GM18907 (cell line): ENCODE measurements at regions not wholly inside any gene's neighbourhood (a gene's known extent, or its start where the extent isn't known, plus 50 kb on each side); places are given as distances from the start of the nearest gene placed in this dataset.
"Not testable (repeated sequence)": the region's sequence is repeated elsewhere in the genome, so short reads cannot be mapped to it uniquely, and the experiment has no call there.

Experiments used
- ATAC-seq: cut with Tn5 transposase; IDR thresholded peaks from one replicate; pipeline ENCODE4 v1.9.1; 2021; ENCODE audit warnings: mild to moderate bottlenecking, moderate library complexity; ENCODE audit not compliant: unreplicated experiment

GRCh38 chr10:131018886-131019500 lies 292.5 kb downstream of the TCERG1L start:
- ATAC-seq, result no peak

- ATAC-seq, result no peak
These were observed 291.8 kb downstream of the TCERG1L start for GRCh38 chr10:131019696-131020095.

DNA sequence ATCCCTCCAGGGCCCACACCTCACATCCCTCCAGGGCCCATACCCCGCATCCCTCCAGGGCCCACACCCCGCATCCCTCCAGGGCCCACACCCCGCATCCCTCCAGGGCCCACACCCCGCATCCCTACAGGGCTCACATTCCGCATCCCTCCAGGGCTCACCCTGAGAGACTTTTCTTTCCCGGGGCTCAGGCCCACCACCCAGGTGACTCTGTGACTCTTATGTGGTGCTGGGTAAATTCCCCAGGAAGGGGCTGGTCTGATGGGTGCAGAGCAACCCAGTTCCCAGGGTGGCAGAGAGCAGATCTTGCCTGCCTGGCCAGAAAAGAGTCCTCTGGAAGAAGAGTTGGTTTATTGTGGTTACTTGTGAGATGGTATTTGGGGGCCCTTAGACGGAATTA lies 290.7 kb downstream of the TCERG1L start:
- ATAC-seq, result no peak

- no peak for ATAC-seq
These were observed 290.1 kb downstream of the TCERG1L start for GRCh38 chr10:131021246-131021895.

DNA sequence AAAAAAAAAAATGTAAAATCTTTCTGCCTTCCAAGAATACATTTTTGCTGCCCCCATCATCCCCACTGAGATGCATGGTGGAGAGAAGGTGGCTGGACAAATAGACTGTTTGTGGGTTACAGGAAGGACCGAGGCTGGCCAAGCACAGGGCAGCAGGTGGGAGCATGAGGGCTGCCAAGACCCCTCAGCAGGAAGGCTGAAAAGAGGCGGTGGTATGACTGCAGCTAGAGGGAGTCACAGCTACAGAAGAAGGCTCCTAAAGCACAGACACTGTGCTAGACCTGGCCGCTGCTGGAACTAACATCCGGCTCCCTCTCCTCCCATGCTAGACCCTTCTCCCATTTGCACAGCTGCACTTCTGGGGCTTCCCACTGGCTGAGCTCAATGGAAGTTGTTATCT lies 289.6 kb downstream of the TCERG1L start:
- ATAC-seq, result no peak

GRCh38 chr10:131022369-131022768 lies 289.2 kb downstream of the TCERG1L start:
- no peak for ATAC-seq

DNA sequence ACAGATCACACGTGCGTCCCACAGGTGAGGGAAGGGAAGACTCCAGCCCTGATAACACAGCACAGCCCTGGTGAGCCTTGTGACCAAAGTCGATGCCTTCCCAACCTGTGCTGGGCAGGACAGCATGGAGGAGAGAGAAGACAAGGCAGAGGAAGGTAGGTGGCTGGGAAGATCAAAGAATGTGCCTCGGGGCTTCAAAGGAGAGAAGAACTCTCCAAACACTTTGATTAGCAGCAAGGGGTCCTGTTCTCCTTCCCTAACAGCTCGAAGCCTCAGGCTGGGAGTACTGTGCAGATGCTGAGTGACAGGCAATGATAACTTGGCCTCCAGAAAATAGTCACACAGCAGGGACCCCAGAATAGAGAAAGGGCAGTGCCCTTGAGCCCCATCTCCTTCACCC lies 288.5 kb downstream of the TCERG1L start:
- no peak for ATAC-seq

- ATAC-seq, result no peak
These were observed 287.0 kb downstream of the TCERG1L start for GRCh38 chr10:131024259-131025131.

DNA sequence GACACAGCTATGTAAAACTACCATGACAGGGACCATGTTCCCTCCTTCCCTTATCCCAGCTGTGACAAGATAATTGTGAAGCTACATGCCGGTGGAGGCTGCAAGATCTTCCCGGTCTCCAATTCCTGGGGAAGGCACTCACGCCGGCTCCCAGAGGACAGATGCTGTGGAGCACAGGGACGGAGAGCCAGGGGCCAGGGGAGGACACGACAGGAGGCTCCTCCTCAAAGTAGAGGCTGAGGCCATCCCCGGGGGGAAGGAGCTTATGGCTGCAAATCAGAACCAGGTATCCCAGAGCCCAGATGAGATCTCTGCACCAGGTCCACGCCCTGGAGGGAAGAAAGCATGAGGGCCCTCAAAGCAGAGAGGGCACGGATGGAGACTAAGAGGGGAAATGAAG lies 286.2 kb downstream of the TCERG1L start:
- ATAC-seq, result no peak

DNA sequence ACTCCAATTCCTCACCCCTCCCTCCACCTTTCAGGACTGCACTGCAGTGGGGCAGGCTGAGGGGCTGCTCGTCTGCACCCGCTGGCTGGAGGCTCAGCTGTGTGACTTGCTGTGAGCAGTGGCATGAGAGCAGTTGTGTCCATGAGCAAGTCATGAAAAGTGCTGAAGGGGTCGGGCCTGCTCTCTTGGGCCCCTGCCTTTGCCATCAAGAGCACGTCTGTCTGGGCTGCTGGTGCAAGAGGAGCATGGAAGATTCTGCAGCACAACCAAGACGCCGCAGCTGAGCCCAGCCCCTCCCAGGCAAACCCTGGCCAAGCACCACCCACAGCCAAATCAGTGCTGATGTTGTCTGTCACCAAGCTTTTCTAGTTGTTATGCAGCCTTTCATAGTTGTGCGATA lies 284.3 kb downstream of the TCERG1L start:
- no peak for ATAC-seq

- no peak for ATAC-seq
These were observed 280.2 kb downstream of the TCERG1L start for GRCh38 chr10:131031346-131031745.

DNA sequence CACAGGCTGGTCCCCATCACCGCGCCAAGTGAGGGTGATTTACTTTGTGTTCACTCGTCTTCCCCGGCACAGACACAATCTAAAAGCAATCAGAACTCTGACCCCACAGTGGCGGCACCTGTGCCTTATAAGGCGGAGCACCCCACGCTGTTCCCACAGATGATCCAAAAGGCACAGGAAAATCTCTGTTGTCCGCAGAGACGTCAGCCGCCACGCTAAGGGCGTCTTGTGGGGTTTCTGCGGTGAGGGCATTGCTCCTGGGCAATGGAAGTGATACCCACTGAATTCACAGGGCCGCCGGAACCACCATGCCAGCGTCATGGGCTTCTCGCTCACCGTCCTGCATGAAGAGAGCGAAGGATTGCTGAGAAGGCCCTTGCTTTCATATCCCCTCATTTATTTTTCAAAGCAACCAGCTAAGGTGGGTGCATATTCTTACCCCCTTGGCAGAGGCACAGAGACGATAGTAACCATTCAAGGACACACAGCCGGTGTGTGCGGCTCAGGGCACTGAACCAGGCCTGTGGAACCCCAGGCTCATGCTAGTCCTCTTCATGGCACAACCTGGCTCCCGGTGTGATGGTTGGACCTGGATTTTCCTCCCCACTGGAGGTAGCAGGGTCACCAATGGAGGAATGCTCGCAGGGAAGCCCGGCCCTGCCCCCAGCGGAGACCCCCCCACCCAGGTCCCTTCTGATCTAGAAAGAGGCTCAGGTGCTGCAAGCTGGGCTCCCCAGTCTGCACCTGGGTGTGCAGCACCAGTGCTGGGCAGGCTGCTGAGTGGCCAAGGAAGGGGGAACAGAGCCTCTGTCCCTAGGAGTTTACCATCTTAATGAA lies 279.0 kb downstream of the TCERG1L start:
- no peak for ATAC-seq

DNA sequence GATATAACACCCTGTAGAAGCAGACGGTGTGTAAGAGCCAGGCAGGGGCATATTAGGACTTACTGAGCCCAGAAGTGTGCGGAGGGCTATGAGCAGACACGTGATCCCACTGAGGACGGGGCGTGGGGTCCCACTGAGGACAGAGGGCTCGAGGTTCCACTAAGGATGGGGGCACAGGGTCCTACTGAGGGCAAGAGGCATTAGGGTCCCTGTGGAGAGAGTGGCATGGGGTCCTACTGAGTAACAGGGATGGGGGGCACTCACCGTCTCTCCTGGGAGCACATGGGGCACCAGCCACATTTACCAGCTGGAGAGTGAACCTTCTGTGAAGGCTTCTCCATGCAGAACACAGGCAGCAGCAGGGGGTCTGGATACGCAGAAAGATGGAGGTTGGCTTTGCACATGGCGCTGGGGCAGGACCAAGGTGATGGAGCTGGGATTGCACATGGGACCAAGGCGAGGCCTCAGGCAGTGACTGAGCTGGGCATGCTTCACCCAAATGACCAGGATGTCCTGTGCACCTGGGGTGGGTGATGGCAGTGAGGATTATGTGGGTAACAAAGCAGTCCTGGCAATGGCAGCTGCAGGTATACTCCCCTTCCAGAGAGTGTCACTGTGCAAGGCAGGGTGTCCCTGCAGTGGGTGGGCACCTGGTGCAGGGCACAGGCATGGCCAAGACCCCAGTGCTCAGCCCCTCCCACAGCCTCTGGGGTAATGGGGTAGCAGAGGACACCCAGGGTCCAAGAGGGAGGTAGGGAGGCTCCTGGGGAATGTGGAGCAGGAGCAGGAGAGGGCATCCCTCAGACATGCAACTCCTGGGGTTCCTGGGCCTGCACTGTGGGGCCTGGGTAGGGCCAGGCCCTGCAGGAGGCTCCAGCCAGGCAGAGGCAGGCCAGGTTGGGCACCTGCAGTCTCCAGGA lies 278.1 kb downstream of the TCERG1L start:
- ATAC-seq, result no peak

- ATAC-seq, result no peak
These were observed 277.1 kb downstream of the TCERG1L start for GRCh38 chr10:131034451-131034850.

- ATAC-seq, result no peak
These were observed 275.7 kb downstream of the TCERG1L start for GRCh38 chr10:131035779-131036178.

GRCh38 chr10:131038056-131038455 lies 273.5 kb downstream of the TCERG1L start:
- no peak for ATAC-seq

DNA sequence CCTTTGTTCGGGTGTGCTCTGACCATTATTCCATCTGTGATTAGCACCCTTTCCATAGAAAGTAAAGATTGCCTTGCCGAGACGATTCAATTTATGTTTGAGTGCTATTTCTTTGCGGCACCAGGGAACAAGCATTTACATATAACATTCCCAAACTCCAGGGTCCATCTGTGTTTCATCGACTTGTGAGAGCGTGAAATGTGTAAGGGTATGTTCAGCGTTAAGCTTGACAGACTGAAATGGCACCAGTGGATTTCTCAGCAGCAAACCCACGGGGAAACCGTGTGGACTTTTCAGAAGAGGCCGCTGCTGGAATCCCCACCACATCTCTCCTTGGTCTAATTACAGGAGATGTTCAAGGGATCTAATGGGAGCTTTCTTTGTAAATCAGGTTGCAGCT lies 270.5 kb downstream of the TCERG1L start:
- no peak for ATAC-seq

DNA sequence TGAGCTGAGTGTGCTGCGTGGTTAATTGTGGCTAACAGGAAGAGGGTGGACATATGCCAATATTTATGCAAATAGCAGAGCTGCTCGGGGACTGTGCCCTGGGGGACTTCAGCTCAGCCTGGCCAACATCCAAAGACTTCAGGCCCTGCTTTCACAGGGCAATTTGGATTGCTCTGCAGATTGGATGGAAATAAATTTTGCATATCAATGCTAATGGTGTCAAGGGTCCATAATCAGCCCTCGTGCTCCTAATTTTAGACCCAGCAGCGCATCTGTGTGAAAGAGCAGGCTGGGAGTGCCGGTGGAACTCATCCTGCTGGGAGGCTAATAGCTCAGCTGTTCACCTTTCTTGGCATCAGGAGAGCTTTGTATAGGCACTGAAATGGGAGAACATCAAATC lies 270.1 kb downstream of the TCERG1L start:
- ATAC-seq, result no peak

DNA sequence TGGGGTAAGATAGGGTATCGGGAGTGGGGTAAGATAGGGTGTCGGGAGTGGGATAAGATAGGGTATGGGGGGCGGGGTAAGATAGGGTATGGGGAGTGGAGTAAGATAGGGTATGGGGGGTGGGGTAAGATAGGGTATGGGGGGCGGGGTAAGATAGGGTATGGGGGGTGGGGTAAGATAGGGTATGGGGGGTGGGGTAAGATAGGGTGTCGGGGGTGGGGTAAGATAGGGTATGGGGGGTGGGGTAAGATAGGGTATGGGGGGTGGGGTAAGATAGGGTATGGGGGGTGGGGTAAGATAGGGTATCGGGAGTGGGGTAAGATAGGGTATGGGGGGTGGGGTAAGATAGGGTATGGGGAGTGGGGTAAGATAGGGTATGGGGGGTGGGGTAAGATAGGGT lies 269.5 kb downstream of the TCERG1L start:
- ATAC-seq, result not testable (repeated sequence)
